DND-41 (cell line): ENCODE measurements at regions not wholly inside any gene's neighbourhood (a gene's known extent, or its start where the extent isn't known, plus 50 kb on each side); places are given as distances from the start of the nearest gene placed in this dataset.

Source experiments
- ATAC-seq: fragments of 200-7000 bp; cut with Tn5 transposase; 3 replicates; pipeline ENCODE4 v1.9.1; 2021; ENCODE audit warnings: low read depth; ENCODE audit not compliant: insufficient read depth
- DNase-seq: peaks from one replicate; pipeline ENCODE4 v3.0.0-alpha.2; 2020
- H2AFZ ChIP-seq: 2 replicates; pipeline ENCODE4 v1.6.0; 2012; ENCODE audit warnings: low read depth, low read length
- H3K27ac ChIP-seq: 2 replicates; pipeline ENCODE4 v1.5.1; 2012; ENCODE audit warnings: low read length, inconsistent platforms
- H3K27me3 ChIP-seq: fragments of 200-600 bp; sonication (generic); 2 replicates; pipeline ENCODE4 v1.6.0; 2012; ENCODE audit warnings: low read length, mild to moderate bottlenecking, inconsistent platforms; ENCODE audit not compliant: insufficient read depth, poor library complexity
- H3K36me3 ChIP-seq: 2 replicates; pipeline ENCODE4 v1.5.1; 2012; ENCODE audit warnings: low read length, inconsistent platforms; ENCODE audit not compliant: insufficient read depth
- H3K4me1 ChIP-seq: 2 replicates; pipeline ENCODE4 v1.5.1; 2012; ENCODE audit warnings: mild to moderate bottlenecking, low read length; ENCODE audit not compliant: insufficient read depth
- H3K4me2 ChIP-seq: 2 replicates; pipeline ENCODE4 v1.6.0; 2012; ENCODE audit warnings: mild to moderate bottlenecking, moderate library complexity, low read length, inconsistent platforms; ENCODE audit not compliant: insufficient read depth
- H3K4me3 ChIP-seq, 2 experiments: fragments of 200-600 bp in 1 of 2; shearing (Covaris generic) in 1 of 2; 2 replicates each; pipeline ENCODE4 v1.5.1; 2012 to 2016; ENCODE audit warnings: inconsistent platforms in 2 of 2, low read length in 2 of 2, mild to moderate bottlenecking in 2 of 2, low read depth in 1 of 2, moderate library complexity in 1 of 2
- H3K79me2 ChIP-seq: 2 replicates; pipeline ENCODE4 v1.6.0; 2012; ENCODE audit warnings: low read length, inconsistent platforms; ENCODE audit not compliant: insufficient read depth
- H3K9ac ChIP-seq: 2 replicates; pipeline ENCODE4 v1.6.0; 2012; ENCODE audit warnings: low read depth, mild to moderate bottlenecking, inconsistent platforms, low read length, moderate library complexity
- H3K9me3 ChIP-seq: 2 replicates; pipeline ENCODE4 v1.5.1; 2012; ENCODE audit warnings: low read length, moderate library complexity, mild to moderate bottlenecking, inconsistent platforms; ENCODE audit not compliant: insufficient read depth, severe bottlenecking
- H4K20me1 ChIP-seq: 2 replicates; pipeline ENCODE4 v1.6.0; 2012; ENCODE audit warnings: low read length; ENCODE audit not compliant: insufficient read depth
- CTCF ChIP-seq: IDR thresholded peaks from 2 replicates; pipeline ENCODE4 v1.5.1; 2012; ENCODE audit warnings: borderline replicate concordance, low read length, moderate library complexity, mild to moderate bottlenecking; ENCODE audit not compliant: poor library complexity, severe bottlenecking; ENCODE audit errors: extremely low read depth
- EZH2 ChIP-seq: IDR thresholded peaks from 3 replicates; pipeline ENCODE4 v1.6.1; 2012; ENCODE audit warnings: borderline replicate concordance, low read depth, mild to moderate bottlenecking, moderate library complexity, low read length, inconsistent platforms; ENCODE audit not compliant: severe bottlenecking

- Histone ChIP-seq H3K79me2 (no peaks in the 10 kb centered on the region), H3K9me3 (no peaks in the 10 kb centered on the region), H3K4me1 (no peaks in the 10 kb centered on the region), H3K27ac (no peak overlapping the region), H2AFZ (no peak overlapping the region), H4K20me1 (no peaks in the 10 kb centered on the region; the same call in 1 of the 2 replicates), H3K4me3 (no peak overlapping the region), H3K4me2 (no peak overlapping the region), H3K36me3 (no peaks in the 10 kb centered on the region), H3K9ac (no peak overlapping the region), H3K27me3 (peaks cover 46% of the 10 kb centered on the region)
- TF ChIP-seq EZH2 = no peak
- no peak for TF ChIP-seq CTCF
- DNase-seq = no peak
- no peak for ATAC-seq
Observed at GRCh38 chr1:47578721-47579419, 141.0 kb downstream of the FOXD2 start.

- Histone ChIP-seq H2AFZ (no peak overlapping the region), H3K9ac (no peak overlapping the region), H3K4me1 (no peaks in the 10 kb centered on the region), H3K36me3 (no peaks in the 10 kb centered on the region), H3K79me2 (no peaks in the 10 kb centered on the region), H3K27me3 (peaks cover 53% of the 10 kb centered on the region), H3K27ac (no peak overlapping the region), H4K20me1 (no peaks in the 10 kb centered on the region; the same call in 1 of the 2 replicates), H3K4me2 (no peak overlapping the region), H3K9me3 (no peaks in the 10 kb centered on the region), H3K4me3 (no peak overlapping the region)
- DNase-seq (no peak), ATAC-seq (no peak)
- no peak for TF ChIP-seq EZH2
- no peak for TF ChIP-seq CTCF
Observed at GRCh38 chr1:47579809-47580208, 142.0 kb downstream of the FOXD2 start.

GRCh38 chr1:47580451-47580995 is 142.7 kb downstream of the FOXD2 start:
- no peak for DNase-seq
- ATAC-seq = no peak
- Histone ChIP-seq H3K27ac (no peak overlapping the region), H4K20me1 (no peaks in the 10 kb centered on the region; the same call in 1 of the 2 replicates), H3K4me3 (no peak overlapping the region), H3K4me1 (no peaks in the 10 kb centered on the region), H2AFZ (no peak overlapping the region), H3K79me2 (no peaks in the 10 kb centered on the region), H3K9me3 (no peaks in the 10 kb centered on the region), H3K27me3 (peaks cover 53% of the 10 kb centered on the region), H3K9ac (no peak overlapping the region), H3K36me3 (no peaks in the 10 kb centered on the region), H3K4me2 (no peak overlapping the region)
- TF ChIP-seq CTCF (no peak), EZH2 (no peak)
